ENCODE measurements at regions not wholly inside any gene's neighbourhood (a gene's known extent, or its start where the extent isn't known, plus 50 kb on each side); places are given as distances from the start of the nearest gene placed in this dataset.
A peak's percentile ranks its signal among the peaks of the same experiment; 100 is the strongest.
"Not testable (repeated sequence)": the region's sequence is repeated elsewhere in the genome, so short reads cannot be mapped to it uniquely, and the experiment has no call there.

DNA sequence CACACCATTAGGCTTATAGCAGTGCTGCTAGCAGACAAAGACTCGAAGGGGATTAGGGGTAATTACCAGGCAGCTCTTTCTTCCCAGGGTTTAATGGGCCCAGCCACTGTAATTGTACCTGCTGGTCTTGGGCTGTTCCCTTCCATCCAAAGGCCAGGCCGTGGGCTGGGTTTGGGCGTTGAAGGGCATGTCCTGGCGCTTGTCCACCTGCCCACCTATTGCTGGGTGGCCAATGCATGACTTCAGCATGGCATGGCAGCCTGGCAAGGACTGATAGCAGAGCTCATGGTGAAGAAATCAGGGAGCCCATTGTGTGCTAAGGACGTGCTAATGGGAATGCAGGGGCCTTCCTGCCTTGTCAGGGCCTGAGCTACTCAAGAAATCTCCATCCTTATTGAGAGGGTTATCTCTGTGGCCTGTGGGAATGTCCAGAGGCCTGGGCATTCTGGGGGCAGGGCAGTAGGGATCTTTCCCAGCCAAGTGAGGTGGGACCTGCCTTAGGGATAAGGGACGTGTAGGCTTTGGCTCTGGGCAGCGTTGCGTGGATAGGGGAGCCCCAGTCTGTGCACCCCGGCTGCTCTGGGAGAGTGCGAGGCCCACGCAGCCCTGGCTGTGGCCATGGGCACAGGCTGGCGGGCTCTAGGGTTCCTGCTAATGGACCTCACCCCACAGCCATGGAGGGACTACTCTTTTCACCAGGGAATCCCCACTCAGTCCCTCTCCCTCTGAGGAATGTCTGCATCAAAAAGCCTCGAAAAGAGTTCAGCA is 116.1 kb upstream of the PITX1 start:
- H3K4me3 ChIP-seq, result no peak overlapping the region
- peaks cover 11% of the 10 kb centered on the region for H3K4me1 ChIP-seq
- no peaks in the 10 kb centered on the region for H3K9me3 ChIP-seq
- H3K36me3 ChIP-seq (replicated peaks), result no peaks in the 10 kb centered on the region
- no peaks in the 10 kb centered on the region for H3K27me3 ChIP-seq (ENCODE audit: low read depth)
- DNase-seq (ENCODE audit: low spot score in 2 of 2), result peak; percentile 65 to 66
- in situ Hi-C loops (cut with MboI; ENCODE audit: low sequenced_read_pairs), result no loop called here

DNA sequence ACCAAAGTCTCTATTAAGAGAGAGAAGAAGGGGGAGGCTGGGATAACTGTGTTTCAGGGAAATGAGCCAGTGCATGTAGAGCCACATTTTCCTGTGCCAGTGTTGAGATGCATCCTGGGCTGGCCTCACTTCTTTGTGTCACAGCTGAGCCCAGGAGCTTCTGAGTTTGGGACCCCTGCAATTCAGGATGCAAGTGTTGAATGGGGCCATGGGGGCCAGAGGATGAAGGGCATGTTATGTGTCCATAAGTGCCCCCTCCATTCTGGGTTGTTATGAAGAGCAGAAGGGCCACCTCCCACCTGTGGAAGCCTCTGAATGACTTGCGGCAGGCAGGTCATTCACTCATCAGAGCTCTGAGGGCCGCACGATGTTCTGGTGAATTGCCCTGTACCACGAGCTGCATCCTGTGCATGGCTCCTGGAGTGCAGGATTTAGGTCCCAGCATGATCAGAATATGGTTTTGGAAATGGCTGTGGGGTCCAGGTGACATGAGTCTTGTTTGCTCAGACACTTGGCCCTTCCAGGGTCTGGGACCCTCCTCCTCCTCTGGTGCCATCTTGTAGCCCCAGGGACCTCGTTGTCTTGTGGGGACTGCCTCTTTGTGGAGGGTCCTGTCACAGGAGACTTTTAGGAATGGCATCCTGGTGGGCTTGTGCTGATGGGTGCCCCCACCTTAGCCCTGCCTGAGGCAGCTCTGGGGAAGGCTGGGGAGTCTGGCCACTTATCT is 115.4 kb upstream of the PITX1 start:
- Histone ChIP-seq H3K9me3 (no peaks in the 10 kb centered on the region), H3K4me1 (peaks cover 11% of the 10 kb centered on the region), H3K27me3 (ENCODE audit: low read depth) (no peaks in the 10 kb centered on the region), H3K36me3 (replicated peaks) (no peaks in the 10 kb centered on the region), H3K4me3 (no peak overlapping the region)
- in situ Hi-C loops (cut with MboI; ENCODE audit: low sequenced_read_pairs), result no loop called here
- no peak for DNase-seq (ENCODE audit: low spot score in 2 of 2)

DNA sequence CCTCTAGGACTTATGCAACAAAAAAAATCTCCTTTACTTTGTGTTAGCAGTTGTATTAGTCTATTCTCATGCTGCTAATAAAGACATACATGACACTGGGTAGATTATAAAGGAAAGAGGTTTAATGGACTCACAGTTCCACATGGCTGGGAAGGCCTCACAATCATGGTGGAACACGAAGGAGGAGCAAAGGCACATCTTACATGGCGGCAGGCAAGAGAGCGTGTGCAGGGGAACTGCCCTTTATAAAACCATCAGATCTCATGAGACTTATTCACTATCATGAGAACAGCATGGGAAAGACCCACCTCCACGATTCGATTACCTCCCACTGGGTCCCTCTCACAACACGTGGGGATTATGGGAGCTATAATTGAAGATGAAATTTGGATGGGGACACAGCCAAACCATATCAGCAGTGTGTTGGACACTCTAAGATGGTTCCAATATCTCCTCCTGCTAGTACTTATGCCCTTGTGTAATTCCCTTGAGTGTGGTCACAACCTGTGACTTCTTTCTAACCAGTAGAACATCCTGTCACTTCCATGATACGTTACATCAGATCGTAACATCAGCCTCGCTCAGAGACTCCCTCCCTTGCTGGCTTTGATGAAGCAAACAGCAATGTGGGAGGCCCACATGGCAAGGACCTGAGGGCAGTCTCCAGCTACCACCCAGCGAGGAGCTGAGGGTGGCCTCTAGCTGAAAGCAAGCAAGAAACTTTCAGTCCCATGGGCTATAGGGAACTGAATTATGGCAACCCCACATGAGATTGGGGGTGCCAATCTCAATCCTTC is 113.5 kb upstream of the PITX1 start:
- H3K9me3 ChIP-seq, result no peaks in the 10 kb centered on the region
- no peak overlapping the region for H3K4me3 ChIP-seq
- in situ Hi-C loops (cut with MboI; ENCODE audit: low sequenced_read_pairs), result no loop called here
- H3K4me1 ChIP-seq, result peaks cover 11% of the 10 kb centered on the region
- no peak for DNase-seq (ENCODE audit: low spot score in 2 of 2)
- H3K27me3 ChIP-seq (ENCODE audit: low read depth), result no peaks in the 10 kb centered on the region
- H3K36me3 ChIP-seq (replicated peaks), result no peaks in the 10 kb centered on the region

GRCh38 chr5:135145985-135146384 is 112.0 kb upstream of the PITX1 start:
- Histone ChIP-seq H3K4me3 (no peak overlapping the region), H3K27me3 (ENCODE audit: low read depth) (no peaks in the 10 kb centered on the region), H3K9me3 (no peaks in the 10 kb centered on the region), H3K36me3 (replicated peaks) (no peaks in the 10 kb centered on the region), H3K4me1 (peaks cover 11% of the 10 kb centered on the region)
- no peak for DNase-seq (ENCODE audit: low spot score in 2 of 2)
- in situ Hi-C loops (cut with MboI; ENCODE audit: low sequenced_read_pairs), result no loop called here

GRCh38 chr5:135143682-135144081 is 109.7 kb upstream of the PITX1 start:
- H3K27me3 ChIP-seq (ENCODE audit: low read depth); DNase-seq (ENCODE audit: low spot score in 2 of 2); H3K4me3 ChIP-seq; H3K36me3 ChIP-seq (replicated peaks); H3K4me1 ChIP-seq; in situ Hi-C loops (cut with MboI; ENCODE audit: low sequenced_read_pairs); H3K9me3 ChIP-seq: not testable (repeated sequence)

DNA sequence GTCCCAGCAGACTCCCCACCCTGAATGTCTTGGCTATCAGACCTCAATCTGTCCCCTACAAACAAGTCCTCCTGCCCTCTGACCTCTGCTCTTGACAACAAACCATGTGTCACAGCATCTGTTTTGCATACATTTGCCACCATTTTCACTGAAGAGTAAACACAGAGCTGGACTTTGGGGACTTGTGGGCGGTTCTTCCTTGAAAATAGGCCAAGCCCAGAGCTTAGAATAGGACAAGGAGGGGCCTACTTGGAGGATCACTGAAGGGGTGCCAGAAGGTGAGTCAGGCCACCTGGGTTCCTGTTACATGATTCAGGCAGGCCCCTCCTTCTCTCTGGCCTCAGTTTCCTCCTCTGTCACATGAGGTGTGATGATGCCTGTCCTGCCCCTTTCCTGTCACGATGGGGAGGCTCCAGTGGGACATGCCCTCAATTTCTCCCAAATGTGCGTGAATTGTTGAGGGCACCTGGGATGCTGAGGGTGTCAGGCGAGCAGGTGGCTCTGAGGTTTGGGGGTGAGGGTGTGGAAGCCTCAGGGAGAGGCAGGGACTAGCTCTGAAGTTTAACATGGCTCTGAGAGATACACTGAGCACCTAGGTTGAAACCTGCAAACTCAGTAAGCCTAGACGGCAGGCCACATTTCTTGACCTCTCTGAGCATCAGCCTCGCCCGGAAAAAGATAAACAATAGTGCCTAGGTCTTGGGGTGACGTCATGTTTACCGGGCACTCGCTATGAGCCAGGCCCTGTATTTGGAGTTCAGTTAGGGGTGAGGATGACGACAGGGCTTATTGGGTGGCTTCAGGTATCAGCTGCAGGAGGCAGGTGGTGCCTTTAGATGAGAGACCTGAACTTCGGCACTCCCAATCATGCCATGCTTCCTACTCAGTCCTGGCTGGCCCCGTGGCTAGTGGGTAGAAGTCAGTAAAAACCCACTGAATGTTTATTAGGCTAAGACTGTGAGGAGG is 107.6 kb upstream of the PITX1 start:
- Histone ChIP-seq H3K9me3 (no peaks in the 10 kb centered on the region), H3K4me1 (no peaks in the 10 kb centered on the region), H3K36me3 (replicated peaks) (no peaks in the 10 kb centered on the region), H3K4me3 (no peak overlapping the region), H3K27me3 (ENCODE audit: low read depth) (no peaks in the 10 kb centered on the region)
- in situ Hi-C loops (cut with MboI; ENCODE audit: low sequenced_read_pairs), result no loop called here
- no peak for DNase-seq (ENCODE audit: low spot score in 2 of 2)

DNA sequence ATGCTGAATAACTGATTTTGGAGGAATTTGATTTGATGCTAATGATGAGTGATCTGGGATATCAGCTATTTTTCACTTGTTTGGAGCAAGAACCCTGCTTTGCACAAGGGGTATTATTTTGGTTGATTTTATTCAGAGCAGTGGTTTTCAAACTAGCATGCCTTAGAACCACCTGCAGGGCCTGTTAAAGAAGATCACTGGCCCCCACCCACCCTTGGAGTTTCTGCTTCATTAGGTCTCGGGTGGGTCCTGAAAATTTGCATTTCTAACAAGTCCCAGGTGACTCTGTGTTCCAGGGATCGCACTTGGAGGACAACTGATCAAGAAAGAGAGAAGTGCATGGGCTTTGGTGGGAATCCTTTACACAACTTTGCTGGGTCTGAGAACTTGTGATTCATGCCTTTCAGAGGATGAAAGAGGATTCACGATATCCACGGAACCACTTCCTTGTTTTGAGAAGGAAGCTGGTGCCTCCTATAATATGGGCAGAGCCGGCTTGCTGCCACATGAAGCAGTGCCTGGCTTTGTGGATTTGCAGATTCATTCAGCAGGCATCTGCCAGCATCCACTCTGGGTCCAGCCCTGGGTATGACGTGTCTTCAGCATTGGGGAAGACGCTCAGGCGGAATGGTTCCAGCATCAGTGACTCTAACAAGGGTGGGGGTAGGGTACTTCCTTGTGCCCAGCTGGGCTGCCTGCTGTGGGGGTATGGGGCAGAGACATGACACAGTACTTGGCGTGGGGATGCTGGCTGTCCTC is 106.6 kb upstream of the PITX1 start:
- Histone ChIP-seq H3K9me3 (no peaks in the 10 kb centered on the region), H3K4me1 (no peaks in the 10 kb centered on the region), H3K4me3 (no peak overlapping the region), H3K36me3 (replicated peaks) (no peaks in the 10 kb centered on the region), H3K27me3 (ENCODE audit: low read depth) (no peaks in the 10 kb centered on the region)
- in situ Hi-C loops (cut with MboI; ENCODE audit: low sequenced_read_pairs), result no loop called here
- DNase-seq (ENCODE audit: low spot score in 2 of 2), result no peak

GRCh38 chr5:135139381-135140134 is 105.5 kb upstream of the PITX1 start:
- in situ Hi-C loops (cut with MboI; ENCODE audit: low sequenced_read_pairs), result no loop called here
- no peaks in the 10 kb centered on the region for H3K4me1 ChIP-seq
- H3K36me3 ChIP-seq (replicated peaks), result no peaks in the 10 kb centered on the region
- H3K9me3 ChIP-seq, result no peaks in the 10 kb centered on the region
- DNase-seq (ENCODE audit: low spot score in 2 of 2), result no peak
- no peaks in the 10 kb centered on the region for H3K27me3 ChIP-seq (ENCODE audit: low read depth)
- H3K4me3 ChIP-seq, result no peak overlapping the region

DNA sequence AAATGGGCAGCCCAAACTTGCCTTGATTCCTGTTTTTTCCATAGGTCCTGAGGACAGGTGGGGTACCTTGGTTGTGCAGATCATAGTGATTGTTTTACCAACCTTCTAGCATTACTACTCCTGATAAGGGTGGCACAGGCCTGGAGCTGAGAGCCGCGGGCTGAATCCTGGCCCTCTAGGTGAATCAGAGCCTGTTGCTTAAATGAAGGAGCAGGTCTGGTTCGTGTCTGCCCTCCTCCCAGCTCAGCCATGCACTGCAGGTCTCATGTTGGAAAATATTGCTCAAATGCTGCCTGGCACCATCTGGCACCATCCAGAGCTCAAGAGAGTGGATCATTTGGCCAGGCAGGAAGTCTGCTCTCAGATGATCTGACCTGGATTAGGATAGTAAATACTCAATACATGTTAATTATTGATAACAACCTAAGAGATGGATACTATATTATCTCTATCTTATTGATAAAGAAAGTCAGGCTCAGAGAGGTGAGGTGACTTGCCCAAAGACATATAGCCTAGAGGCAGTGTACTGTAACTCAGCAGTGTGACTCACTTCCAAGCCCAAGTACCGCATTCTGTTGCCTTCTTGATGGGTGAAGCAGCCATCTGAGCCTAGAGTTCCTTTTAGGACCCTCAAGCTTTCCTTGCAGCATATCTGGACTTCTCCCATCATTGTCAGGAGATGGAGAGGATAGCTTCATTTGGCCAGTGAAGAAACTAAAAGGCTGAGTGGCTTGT is 104.3 kb upstream of the PITX1 start:
- no peaks in the 10 kb centered on the region for H3K27me3 ChIP-seq (ENCODE audit: low read depth)
- no peak overlapping the region for H3K4me3 ChIP-seq
- no peak for DNase-seq (ENCODE audit: low spot score in 2 of 2)
- H3K4me1 ChIP-seq, result no peaks in the 10 kb centered on the region
- in situ Hi-C loops (cut with MboI; ENCODE audit: low sequenced_read_pairs), result no loop called here
- no peaks in the 10 kb centered on the region for H3K9me3 ChIP-seq
- H3K36me3 ChIP-seq (replicated peaks), result no peaks in the 10 kb centered on the region

- H3K4me3 ChIP-seq, result no peak overlapping the region
- in situ Hi-C loops (cut with MboI; ENCODE audit: low sequenced_read_pairs), result no loop called here
- no peaks in the 10 kb centered on the region for H3K36me3 ChIP-seq (replicated peaks)
- no peaks in the 10 kb centered on the region for H3K4me1 ChIP-seq
- H3K27me3 ChIP-seq (ENCODE audit: low read depth), result no peaks in the 10 kb centered on the region
- DNase-seq (ENCODE audit: low spot score in 2 of 2), result no peak
- no peaks in the 10 kb centered on the region for H3K9me3 ChIP-seq
Observed at GRCh38 chr5:135137146-135137915, 103.3 kb upstream of the PITX1 start.

DNA sequence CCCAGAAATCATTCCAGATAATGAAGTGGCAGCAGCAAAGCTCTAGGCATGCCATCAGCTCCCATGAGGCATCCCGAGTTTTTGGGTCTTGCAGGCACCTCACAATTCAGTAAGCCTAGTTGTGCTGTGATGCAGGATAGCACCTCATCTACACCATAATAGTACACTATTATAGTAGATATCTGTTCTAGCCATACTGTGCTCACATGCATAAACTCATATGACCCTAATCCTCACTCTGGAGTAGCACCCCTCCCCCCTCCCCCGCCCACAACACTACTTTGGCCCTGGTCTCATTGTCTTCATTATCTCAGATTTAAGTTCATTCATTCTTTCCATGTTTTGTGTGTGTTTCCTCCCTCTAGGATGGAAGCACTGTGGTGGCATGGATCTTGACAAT is 102.5 kb upstream of the PITX1 start:
- in situ Hi-C loops (cut with MboI; ENCODE audit: low sequenced_read_pairs), result no loop called here
- Histone ChIP-seq H3K9me3 (no peaks in the 10 kb centered on the region), H3K36me3 (replicated peaks) (no peaks in the 10 kb centered on the region), H3K4me1 (no peaks in the 10 kb centered on the region), H3K4me3 (no peak overlapping the region), H3K27me3 (ENCODE audit: low read depth) (no peaks in the 10 kb centered on the region)
- no peak for DNase-seq (ENCODE audit: low spot score in 2 of 2)
